Breast epithelium (tissue), 4 donors: ENCODE measurements at regions not wholly inside any gene's neighbourhood (a gene's known extent, or its start where the extent isn't known, plus 50 kb on each side); places are given as distances from the start of the nearest gene placed in this dataset.

Experiments
- DNase-seq, 2 donors: peaks; one replicate each; pipeline ENCODE4 v3.0.0-alpha.2; 2019; ENCODE audit warnings: low spot score in 2 of 2
- H3K27ac ChIP-seq, 2 donors: fragments of 200-600 bp; sonication (generic) in 1 of 2; one replicate each; pipeline ENCODE4 v1.5.1; 2016 to 2019; ENCODE audit warnings: mild to moderate bottlenecking in 1 of 2
- H3K27me3 ChIP-seq, 2 donors: fragments of 200-600 bp; sonication (generic) in 1 of 2; one replicate each; pipeline versions ENCODE4 v1.5.1 to v1.6.0; 2017 to 2019; ENCODE audit warnings: control low read depth in 1 of 2, mild to moderate bottlenecking in 1 of 2
- H3K36me3 ChIP-seq: fragments of 200-600 bp; one replicate; pipeline ENCODE4 v1.5.1; 2019
- H3K4me1 ChIP-seq, 2 donors: fragments of 200-600 bp; sonication (generic); one replicate each; pipeline ENCODE4 v1.5.1; 2016 to 2019; ENCODE audit warnings: control low read depth in 1 of 2
- H3K4me3 ChIP-seq, 3 donors: fragments of 200-600 bp; sonication (generic); 1 replicate in 2 of 3; 2 replicates in 1 of 3; pipeline ENCODE4 v1.5.1; 2016 to 2019; ENCODE audit warnings: mild to moderate bottlenecking in 3 of 3, moderate library complexity in 2 of 3
- H3K9me3 ChIP-seq, 2 donors: fragments of 200-600 bp; sonication (generic) in 1 of 2; one replicate each; pipeline ENCODE4 v1.5.1; 2016 to 2019; ENCODE audit warnings: control low read depth in 1 of 2
- CTCF ChIP-seq, 3 donors: fragments of 450-650 bp; IDR thresholded peaks; one replicate each; pipeline ENCODE4 v1.5.1; 2016 to 2017; ENCODE audit warnings: antibody characterized with exemption in 3 of 3, mild to moderate bottlenecking in 3 of 3, moderate library complexity in 3 of 3
- POLR2A ChIP-seq: fragments of 450-650 bp; IDR thresholded peaks from one replicate; pipeline ENCODE4 v1.6.1; 2016; ENCODE audit warnings: antibody characterized with exemption, mild to moderate bottlenecking, moderate library complexity
- POLR2AphosphoS5 ChIP-seq, 3 donors: sonication (generic); formaldehyde crosslinking; IDR thresholded peaks; one replicate each; pipeline ENCODE4 v1.6.1; 2017; ENCODE audit warnings: antibody characterized with exemption in 3 of 3
- intact Hi-C: fragments of 100-400 bp; cut with DNase I; formaldehyde crosslinking; loops from one replicate; pipeline ENCODE4 v1.15.1; 2023; ENCODE audit warnings: low total_unique reads

GRCh38 chr1:181153634-181153961 lies 65.1 kb downstream of the IER5 start:
- DNase-seq, result no peak
- Histone ChIP-seq H3K36me3 (no peaks in the 10 kb centered on the region), H3K27ac (peak overlapping the region; percentile 72 to 75), H3K9me3 (no peaks in the 10 kb centered on the region), H3K4me1 (peaks cover 0 to 5% of the 10 kb centered on the region in 2 donors), H3K27me3 (no peaks in the 10 kb centered on the region), H3K4me3 (no peak overlapping the region)
- intact Hi-C loops, result no loop called here
- TF ChIP-seq POLR2A (no peak), POLR2AphosphoS5 (IDR thresholded peaks at IDR 0.05) (no peak), CTCF (IDR thresholded peaks at IDR 0.05) (no peak)

- H3K9me3 ChIP-seq, result no peaks in the 10 kb centered on the region
- no peak for TF ChIP-seq CTCF (IDR thresholded peaks at IDR 0.05)
- H3K27ac ChIP-seq, result no peak overlapping the region
- H3K36me3 ChIP-seq, result no peaks in the 10 kb centered on the region
- H3K4me1 ChIP-seq, result peaks cover 0 to 5% of the 10 kb centered on the region in 2 donors
- DNase-seq, result no peak
- intact Hi-C loops, result no loop called here
- H3K4me3 ChIP-seq, result no peak overlapping the region
- no peaks in the 10 kb centered on the region for H3K27me3 ChIP-seq
Measured at GRCh38 chr1:181155339-181155738, 66.8 kb downstream of the IER5 start.

- H3K9me3 ChIP-seq, result peaks cover 5 to 18% of the 10 kb centered on the region in 2 donors
- TF ChIP-seq POLR2AphosphoS5 (IDR thresholded peaks at IDR 0.05) (no peak), CTCF (IDR thresholded peaks at IDR 0.05) (no peak), POLR2A (no peak)
- no peak overlapping the region for H3K27ac ChIP-seq
- H3K36me3 ChIP-seq, result no peaks in the 10 kb centered on the region
- intact Hi-C loops, result no loop called here
- no peaks in the 10 kb centered on the region for H3K4me1 ChIP-seq
- DNase-seq, result no peak
- no peaks in the 10 kb centered on the region for H3K27me3 ChIP-seq
- H3K4me3 ChIP-seq, result no peak overlapping the region
Measured at GRCh38 chr1:181159451-181160140, 71.1 kb downstream of the IER5 start.

GRCh38 chr1:181160322-181160721 lies 71.8 kb downstream of the IER5 start:
- no peaks in the 10 kb centered on the region for H3K4me1 ChIP-seq
- no peak for TF ChIP-seq CTCF (IDR thresholded peaks at IDR 0.05)
- TF ChIP-seq POLR2A, result no peak
- no peak for TF ChIP-seq POLR2AphosphoS5 (IDR thresholded peaks at IDR 0.05)
- no peaks in the 10 kb centered on the region for H3K36me3 ChIP-seq
- no peak overlapping the region for H3K27ac ChIP-seq
- H3K27me3 ChIP-seq, result no peaks in the 10 kb centered on the region
- H3K9me3 ChIP-seq, result peaks cover 5 to 18% of the 10 kb centered on the region in 2 donors
- intact Hi-C loops, result no loop called here
- DNase-seq, result no peak
- no peak overlapping the region for H3K4me3 ChIP-seq

- no peaks in the 10 kb centered on the region for H3K36me3 ChIP-seq
- no peaks in the 10 kb centered on the region for H3K4me1 ChIP-seq
- TF ChIP-seq CTCF (IDR thresholded peaks at IDR 0.05), result no peak
- TF ChIP-seq POLR2A, result no peak
- TF ChIP-seq POLR2AphosphoS5 (IDR thresholded peaks at IDR 0.05), result no peak
- H3K27me3 ChIP-seq, result no peaks in the 10 kb centered on the region
- peaks cover 5 to 18% of the 10 kb centered on the region in 2 donors for H3K9me3 ChIP-seq
- no peak for DNase-seq
- intact Hi-C loops, result no loop called here
- no peak overlapping the region for H3K27ac ChIP-seq
- no peak overlapping the region for H3K4me3 ChIP-seq
Measured at GRCh38 chr1:181160998-181161870, 72.7 kb downstream of the IER5 start.
